GM18505 (cell line): ENCODE measurements at regions not wholly inside any gene's neighbourhood (a gene's known extent, or its start where the extent isn't known, plus 50 kb on each side); places are given as distances from the start of the nearest gene placed in this dataset.

Experiments
- ATAC-seq: cut with Tn5 transposase; IDR thresholded peaks from one replicate; pipeline ENCODE4 v1.9.1; 2021; ENCODE audit not compliant: unreplicated experiment
- POLR2A ChIP-seq: IDR thresholded peaks from 4 replicates; pipeline ENCODE4 v1.6.1; 2011; ENCODE audit warnings: borderline replicate concordance; ENCODE audit not compliant: insufficient read depth, insufficient read length; ENCODE audit errors: extremely low read depth

- no peak for ATAC-seq
- TF ChIP-seq POLR2A, result no peak
Measured at GRCh38 chr3:40793730-40794129, 269.0 kb downstream of the ZNF621 start.

DNA sequence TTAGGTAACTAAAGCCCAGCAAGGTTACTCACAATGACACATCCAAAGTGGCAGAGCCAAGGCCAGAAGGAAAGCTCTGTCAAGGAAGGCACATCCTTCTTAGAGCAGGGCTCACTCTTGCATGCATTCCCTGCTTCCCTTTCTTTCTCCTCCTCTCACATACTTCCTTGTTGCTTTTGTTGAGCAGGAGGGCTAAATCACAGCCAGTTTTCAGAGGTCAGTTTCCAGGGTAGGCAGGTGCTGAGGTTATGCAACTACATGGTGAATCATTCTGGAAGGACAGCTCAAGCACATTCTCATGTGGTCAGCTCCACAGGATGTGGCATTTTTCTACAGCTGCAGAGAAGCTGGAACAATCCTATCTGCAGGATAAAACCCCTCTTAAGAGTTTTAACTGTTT lies 275.6 kb downstream of the ZNF621 start:
- TF ChIP-seq POLR2A, result no peak
- no peak for ATAC-seq

GRCh38 chr3:40801284-40801741 lies 276.6 kb downstream of the ZNF621 start:
- no peak for ATAC-seq
- no peak for TF ChIP-seq POLR2A

- no peak for TF ChIP-seq POLR2A
Measured at GRCh38 chr3:40803311-40803710, 278.6 kb downstream of the ZNF621 start.

GRCh38 chr3:40805456-40805855 lies 280.7 kb downstream of the ZNF621 start:
- no peak for TF ChIP-seq POLR2A
- ATAC-seq, result no peak

More at GRCh38 chr3:40803311-40803710, 278.6 kb downstream of the ZNF621 start:
- ATAC-seq, result no peak

DNA sequence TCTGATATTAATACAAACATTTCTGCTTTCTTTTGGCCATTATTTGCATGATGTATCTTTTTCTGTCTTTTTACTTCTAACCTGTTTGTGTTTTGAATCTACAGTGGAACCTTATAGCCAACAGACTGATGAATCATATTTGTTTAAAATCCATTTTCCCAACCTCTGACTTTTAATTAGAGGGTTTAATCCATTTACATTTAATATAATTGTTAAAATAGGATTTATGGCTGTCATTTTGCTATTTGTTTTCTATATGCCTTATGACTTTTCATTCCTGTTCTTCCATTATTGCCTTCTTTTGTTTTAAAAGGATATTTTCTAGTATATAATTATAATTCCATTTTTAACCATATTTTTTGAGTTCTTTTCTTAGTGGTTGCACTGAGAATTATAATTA lies 286.1 kb downstream of the ZNF621 start:
- TF ChIP-seq POLR2A, result no peak

DNA sequence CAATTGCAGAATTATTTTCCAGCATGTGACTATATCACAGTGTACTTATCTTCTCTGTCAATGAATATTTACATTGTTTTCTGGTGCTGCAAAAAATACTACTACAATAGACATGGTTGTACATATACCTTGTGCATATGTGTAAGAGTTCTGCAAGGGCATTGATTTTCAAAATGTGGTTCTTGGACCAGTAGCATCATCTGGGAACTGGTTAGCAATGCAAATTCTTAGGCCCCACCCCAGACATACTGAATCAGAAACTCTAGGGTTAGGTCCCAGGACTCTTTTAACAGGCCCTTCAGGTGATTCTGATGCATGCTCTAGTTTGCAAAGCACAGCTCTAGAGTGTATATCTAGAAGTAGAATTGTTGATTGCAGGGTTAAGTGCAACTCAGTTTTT lies 292.3 kb downstream of the ZNF621 start:
- ATAC-seq, result no peak
- no peak for TF ChIP-seq POLR2A

More for the DNA sequence above, 286.1 kb downstream of the ZNF621 start:
- no peak for ATAC-seq

DNA sequence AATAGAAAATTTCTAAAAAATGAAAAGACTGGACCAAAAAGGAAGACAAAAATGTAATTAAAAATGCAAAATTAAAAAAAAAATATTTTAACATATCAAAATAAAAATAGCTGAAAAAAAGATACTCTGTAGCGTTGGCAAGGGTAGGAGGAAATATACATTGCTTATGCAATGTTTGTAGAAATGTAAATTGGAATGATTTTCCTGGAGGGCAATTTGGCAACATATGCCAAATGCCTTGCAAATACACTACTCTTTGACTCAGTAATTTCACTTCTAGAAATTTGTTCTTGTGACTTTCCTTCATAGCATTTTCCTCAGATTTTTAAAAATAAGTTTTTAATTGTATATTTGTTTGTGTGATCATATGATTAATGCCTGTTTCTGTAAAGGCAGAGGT lies 296.6 kb downstream of the ZNF621 start:
- ATAC-seq, result no peak
- TF ChIP-seq POLR2A, result no peak

GRCh38 chr3:40827226-40827625 lies 302.5 kb downstream of the ZNF621 start:
- ATAC-seq, result no peak
- TF ChIP-seq POLR2A, result no peak

- no peak for ATAC-seq
- no peak for TF ChIP-seq POLR2A
Measured at GRCh38 chr3:40827942-40828688, 303.4 kb downstream of the ZNF621 start.

DNA sequence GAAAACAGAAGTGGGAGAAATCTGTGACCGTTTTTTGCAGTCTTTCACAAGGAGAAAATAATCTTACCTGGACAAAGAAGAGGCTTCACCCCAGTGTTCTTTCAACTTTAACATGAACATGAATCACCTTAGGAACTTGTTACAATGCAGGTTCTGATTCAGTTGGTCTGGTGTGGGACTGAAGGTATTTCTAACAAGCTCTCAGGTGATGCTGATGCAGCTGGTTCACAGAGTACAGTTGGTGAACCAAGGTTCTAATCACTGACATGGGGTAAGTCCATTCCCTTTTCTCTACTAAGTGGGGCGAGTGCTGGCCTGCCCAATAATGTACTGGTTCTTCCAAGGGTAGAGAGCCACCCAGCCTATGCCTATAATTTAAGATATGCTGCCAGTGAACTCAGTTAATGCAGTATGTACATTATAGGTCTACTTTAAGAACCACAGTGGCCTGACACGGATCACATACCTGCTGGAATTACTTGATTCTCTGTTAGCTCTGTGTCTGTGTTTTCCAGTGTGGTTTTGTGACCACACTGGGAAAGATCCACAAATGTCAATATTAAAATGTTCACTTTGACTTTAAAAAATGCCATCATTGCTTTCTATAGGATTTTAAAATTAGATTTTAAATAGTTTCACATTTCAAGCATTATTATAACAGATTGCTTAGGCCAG lies 304.1 kb downstream of the ZNF621 start:
- no peak for TF ChIP-seq POLR2A
- ATAC-seq, result no peak

- no peak for ATAC-seq
Measured at GRCh38 chr3:40829876-40830275, 305.1 kb downstream of the ZNF621 start.

GRCh38 chr3:40837300-40837699 lies 312.5 kb downstream of the ZNF621 start:
- no peak for ATAC-seq
- no peak for TF ChIP-seq POLR2A

More at GRCh38 chr3:40829876-40830275, 305.1 kb downstream of the ZNF621 start:
- no peak for TF ChIP-seq POLR2A

DNA sequence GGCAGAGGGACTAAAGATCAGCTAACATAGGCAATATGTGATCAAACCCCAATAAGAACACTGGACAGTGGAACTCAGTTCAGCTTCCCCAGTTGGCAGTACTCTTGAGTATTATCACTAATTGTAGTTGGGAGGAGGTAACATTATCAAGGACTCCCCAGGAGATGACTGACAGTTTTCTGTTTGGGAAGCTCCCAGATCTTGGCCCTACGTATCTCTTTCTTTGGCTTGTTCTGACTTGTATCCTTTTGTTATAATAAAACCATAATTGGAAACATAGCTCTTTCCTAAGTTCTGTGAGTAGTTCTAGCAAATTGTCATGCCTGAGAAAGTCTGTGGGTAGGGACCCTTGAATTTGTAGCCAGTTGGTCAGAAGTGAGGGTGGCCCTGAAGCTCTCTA lies 316.4 kb downstream of the ZNF621 start:
- ATAC-seq, result no peak

More for the DNA sequence above, 316.4 kb downstream of the ZNF621 start:
- TF ChIP-seq POLR2A, result no peak
